ENCODE measurements at regions not wholly inside any gene's neighbourhood (a gene's known extent, or its start where the extent isn't known, plus 50 kb on each side); places are given as distances from the start of the nearest gene placed in this dataset.

DNA sequence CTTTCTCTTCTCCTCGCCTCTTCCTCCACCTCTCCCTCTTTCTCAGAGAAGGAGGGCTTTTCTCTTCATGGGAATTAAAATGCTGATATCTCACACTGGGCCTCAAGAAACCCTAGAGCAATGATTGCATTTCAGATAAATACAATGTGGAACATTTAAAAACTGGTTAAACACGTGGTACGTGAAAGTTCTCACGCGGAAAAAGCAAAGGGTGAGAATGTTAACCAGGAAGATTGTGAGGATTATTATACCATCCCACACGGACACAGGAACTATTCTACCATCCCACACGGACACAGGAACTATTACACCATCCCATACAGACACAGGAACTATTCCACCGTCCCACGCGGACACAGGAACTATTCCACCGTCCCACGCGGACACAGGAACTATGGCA is 182.4 kb downstream of the TMEM18 start:
- no peak for TF ChIP-seq SREBF2 (IDR thresholded peaks at IDR 0.05; ENCODE audit: low read length)
- TF ChIP-seq EP300 (IDR thresholded peaks at IDR 0.05; ENCODE audit: borderline replicate concordance in 1 of 2, control insufficient read depth in 1 of 2, low read depth in 2 of 2, low read length in 2 of 2) = no peak
- TF ChIP-seq ASH2L (IDR thresholded peaks at IDR 0.05; ENCODE audit: borderline replicate concordance, low read depth) = no peak
- TF ChIP-seq USF2 (IDR thresholded peaks at IDR 0.05; ENCODE audit: borderline replicate concordance, low read depth, low read length) = no peak
- no peak for TF ChIP-seq CHD1 (IDR thresholded peaks at IDR 0.05; ENCODE audit: low read depth, low read length)
- no peak for TF ChIP-seq RELB (IDR thresholded peaks at IDR 0.05; ENCODE audit: low read depth)
- TF ChIP-seq NR2F1 (conservative IDR thresholded peaks at IDR 0.05) = no peak
- TF ChIP-seq RFX5 (IDR thresholded peaks at IDR 0.05; ENCODE audit: low read depth, low read length) = no peak
- TF ChIP-seq, protein P1, sequence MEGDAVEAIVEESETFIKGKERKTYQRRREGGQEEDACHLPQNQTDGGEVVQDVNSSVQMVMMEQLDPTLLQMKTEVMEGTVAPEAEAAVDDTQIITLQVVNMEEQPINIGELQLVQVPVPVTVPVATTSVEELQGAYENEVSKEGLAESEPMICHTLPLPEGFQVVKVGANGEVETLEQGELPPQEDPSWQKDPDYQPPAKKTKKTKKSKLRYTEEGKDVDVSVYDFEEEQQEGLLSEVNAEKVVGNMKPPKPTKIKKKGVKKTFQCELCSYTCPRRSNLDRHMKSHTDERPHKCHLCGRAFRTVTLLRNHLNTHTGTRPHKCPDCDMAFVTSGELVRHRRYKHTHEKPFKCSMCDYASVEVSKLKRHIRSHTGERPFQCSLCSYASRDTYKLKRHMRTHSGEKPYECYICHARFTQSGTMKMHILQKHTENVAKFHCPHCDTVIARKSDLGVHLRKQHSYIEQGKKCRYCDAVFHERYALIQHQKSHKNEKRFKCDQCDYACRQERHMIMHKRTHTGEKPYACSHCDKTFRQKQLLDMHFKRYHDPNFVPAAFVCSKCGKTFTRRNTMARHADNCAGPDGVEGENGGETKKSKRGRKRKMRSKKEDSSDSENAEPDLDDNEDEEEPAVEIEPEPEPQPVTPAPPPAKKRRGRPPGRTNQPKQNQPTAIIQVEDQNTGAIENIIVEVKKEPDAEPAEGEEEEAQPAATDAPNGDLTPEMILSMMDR (IDR thresholded peaks at IDR 0.05 in 2 of 3, conservative IDR thresholded peaks at IDR 0.05 in 1 of 3; ENCODE audit: control insufficient read depth in 2 of 3, extremely low read depth in 1 of 3, insufficient read depth in 1 of 3, low read depth in 3 of 3, low read length in 3 of 3) = no peak
- TF ChIP-seq TCF12 (IDR thresholded peaks at IDR 0.05; ENCODE audit: low read depth, low read length) = no peak
- no peak for TF ChIP-seq TARDBP (IDR thresholded peaks at IDR 0.05; ENCODE audit: borderline replicate concordance)

Measured in GM12878 (cell line).